CD4-positive, alpha-beta T cell treated with Interleukin-12 subunit alpha and Interleukin-12 subunit beta, for 1 hour (primary cell): ENCODE measurements at regions not wholly inside any gene's neighbourhood (a gene's known extent, or its start where the extent isn't known, plus 50 kb on each side); places are given as distances from the start of the nearest gene placed in this dataset.
A peak's percentile ranks its signal among the peaks of the same experiment; 100 is the strongest.

Source experiments
- DNase-seq: peaks from one replicate; pipeline ENCODE4 v3.0.0-alpha.2; 2020

- DNase-seq = no peak
These were observed 50.8 kb upstream of the SLC39A10 start for GRCh38 chr2:195606179-195606578.

- DNase-seq = no peak
These were observed 52.3 kb upstream of the SLC39A10 start for GRCh38 chr2:195604706-195605105.

GRCh38 chr2:195603998-195604397 is 53.0 kb upstream of the SLC39A10 start:
- no peak for DNase-seq

- DNase-seq = no peak
These were observed 53.6 kb upstream of the SLC39A10 start for GRCh38 chr2:195603408-195603807.

GRCh38 chr2:195602687-195603086 is 54.3 kb upstream of the SLC39A10 start:
- DNase-seq = no peak

GRCh38 chr2:195601361-195601760 is 55.7 kb upstream of the SLC39A10 start:
- DNase-seq = no peak

GRCh38 chr2:195600778-195601177 is 56.2 kb upstream of the SLC39A10 start:
- no peak for DNase-seq

- no peak for DNase-seq
These were observed 60.2 kb upstream of the SLC39A10 start for GRCh38 chr2:195596840-195597239.

- no peak for DNase-seq
These were observed 61.2 kb upstream of the SLC39A10 start for GRCh38 chr2:195595825-195596224.

GRCh38 chr2:195594919-195595694 is 61.9 kb upstream of the SLC39A10 start:
- DNase-seq = no peak

- no peak for DNase-seq
These were observed 62.8 kb upstream of the SLC39A10 start for GRCh38 chr2:195594248-195594647.

- DNase-seq = no peak
These were observed 64.9 kb upstream of the SLC39A10 start for GRCh38 chr2:195592105-195592504.

GRCh38 chr2:195590861-195591205 is 66.2 kb upstream of the SLC39A10 start:
- DNase-seq = no peak

GRCh38 chr2:195590199-195590860 is 66.7 kb upstream of the SLC39A10 start:
- DNase-seq = no peak

GRCh38 chr2:195587966-195588365 is 69.1 kb upstream of the SLC39A10 start:
- no peak for DNase-seq

GRCh38 chr2:195586062-195586714 is 70.8 kb upstream of the SLC39A10 start:
- DNase-seq = no peak

GRCh38 chr2:195582188-195582587 is 74.8 kb upstream of the SLC39A10 start:
- no peak for DNase-seq

GRCh38 chr2:195579776-195580555 is 77.1 kb upstream of the SLC39A10 start:
- DNase-seq = no peak

- peak; percentile 47 for DNase-seq
These were observed 81.1 kb upstream of the SLC39A10 start for GRCh38 chr2:195575879-195576401.

GRCh38 chr2:195575016-195575415 is 82.0 kb upstream of the SLC39A10 start:
- DNase-seq = no peak

- no peak for DNase-seq
These were observed 82.7 kb upstream of the SLC39A10 start for GRCh38 chr2:195574312-195574711.

GRCh38 chr2:195572895-195573683 is 83.9 kb upstream of the SLC39A10 start:
- no peak for DNase-seq
